Liver (tissue), 7 donors: ENCODE measurements at regions not wholly inside any gene's neighbourhood (a gene's known extent, or its start where the extent isn't known, plus 50 kb on each side); places are given as distances from the start of the nearest gene placed in this dataset.

ENCODE experiments used
- DNase-seq: peaks from one replicate; pipeline ENCODE4 v3.0.0-alpha.2; 2017; ENCODE audit warnings: low spot score
- H3K27ac ChIP-seq, 2 donors: one replicate each; pipeline ENCODE4 v1.7.0; 2013; ENCODE audit warnings: inconsistent platforms in 2 of 2, low read length in 2 of 2, control low read depth in 1 of 2, low read depth in 1 of 2, mild to moderate bottlenecking in 1 of 2
- H3K27me3 ChIP-seq, 4 donors: one replicate each; pipeline versions ENCODE4 v1.6.1 to v1.7.0; 2013; ENCODE audit warnings: low read length in 3 of 4, inconsistent platforms in 1 of 4, mild to moderate bottlenecking in 1 of 4, moderate library complexity in 1 of 4; ENCODE audit not compliant: control insufficient read depth in 4 of 4, insufficient read depth in 4 of 4
- H3K36me3 ChIP-seq, 4 donors: one replicate each; pipeline versions ENCODE4 v1.6.1 to v1.7.0; 2013; ENCODE audit warnings: low read length in 3 of 4, mild to moderate bottlenecking in 3 of 4, low read depth in 1 of 4, moderate library complexity in 1 of 4; ENCODE audit not compliant: control insufficient read depth in 4 of 4, insufficient read depth in 3 of 4
- H3K4me1 ChIP-seq, 4 donors: one replicate each; pipeline versions ENCODE4 v1.6.1 to v1.7.0; 2013; ENCODE audit warnings: low read length in 3 of 4, mild to moderate bottlenecking in 3 of 4, moderate library complexity in 1 of 4; ENCODE audit not compliant: control insufficient read depth in 4 of 4, insufficient read depth in 4 of 4
- H3K4me3 ChIP-seq, 3 donors: one replicate each; pipeline versions ENCODE4 v1.6.1 to v1.7.0; 2013; ENCODE audit warnings: low read length in 3 of 3, control low read depth in 1 of 3, low read depth in 1 of 3, mild to moderate bottlenecking in 1 of 3
- H3K9ac ChIP-seq, 2 donors: one replicate each; pipeline ENCODE4 v1.7.0; 2013; ENCODE audit warnings: low read length in 2 of 2, mild to moderate bottlenecking in 2 of 2, moderate library complexity in 2 of 2, control low read depth in 1 of 2, low read depth in 1 of 2
- H3K9me3 ChIP-seq, 4 donors: one replicate each; pipeline versions ENCODE4 v1.6.1 to v1.7.0; 2013; ENCODE audit warnings: low read length in 3 of 4; ENCODE audit not compliant: control insufficient read depth in 4 of 4
- FOXA1 ChIP-seq: IDR thresholded peaks from 2 replicates; pipeline ENCODE4 v1.6.1; 2016; ENCODE audit warnings: antibody characterized with exemption
- FOXA2 ChIP-seq: IDR thresholded peaks from 2 replicates; pipeline ENCODE4 v1.6.1; 2016; ENCODE audit warnings: antibody characterized with exemption
- GABPA ChIP-seq, 2 donors: IDR thresholded peaks in 1 of 2; conservative IDR thresholded peaks in 1 of 2; 2 replicates each; pipeline ENCODE4 v1.6.1; 2016; ENCODE audit warnings: antibody characterized with exemption in 2 of 2, mild to moderate bottlenecking in 1 of 2, moderate library complexity in 1 of 2
- HNF4A ChIP-seq, 2 donors: conservative IDR thresholded peaks; 2 replicates each; pipeline ENCODE4 v1.6.1; 2016; ENCODE audit warnings: antibody characterized with exemption in 2 of 2, mild to moderate bottlenecking in 2 of 2
- HNF4G ChIP-seq: IDR thresholded peaks from 2 replicates; pipeline ENCODE4 v1.6.1; 2016; ENCODE audit warnings: antibody characterized with exemption
- JUND ChIP-seq, 2 donors: IDR thresholded peaks; 2 replicates each; pipeline ENCODE4 v1.6.1; 2016; ENCODE audit warnings: antibody characterized with exemption in 2 of 2
- RAD21 ChIP-seq, 2 donors: IDR thresholded peaks; 2 replicates each; pipeline ENCODE4 v1.6.1; 2016; ENCODE audit warnings: antibody characterized with exemption in 2 of 2, mild to moderate bottlenecking in 2 of 2
- SP1 ChIP-seq: IDR thresholded peaks from 2 replicates; pipeline ENCODE4 v1.6.1; 2018; ENCODE audit warnings: antibody characterized with exemption, mild to moderate bottlenecking
- TAF1 ChIP-seq: conservative IDR thresholded peaks from 2 replicates; pipeline ENCODE4 v1.6.1; 2016; ENCODE audit warnings: antibody characterized with exemption, mild to moderate bottlenecking
- YY1 ChIP-seq: IDR thresholded peaks from 2 replicates; pipeline ENCODE4 v1.6.1; 2016; ENCODE audit warnings: antibody characterized with exemption, mild to moderate bottlenecking
- ZBTB33 ChIP-seq: IDR thresholded peaks from 2 replicates; pipeline ENCODE4 v1.6.1; 2016; ENCODE audit warnings: antibody characterized with exemption
- WGBS: extraction: QIAGEN DNeasy Blood & Tissue Kit; methylation state at CpG from one replicate; pipeline ENCODE4 v1.1.7; 2013; 5-methylcytosine and 5-hydroxymethylcytosine counted together
- TF ChIP-seq, protein P1 (sequence below): IDR thresholded peaks from 2 replicates; pipeline ENCODE4 v1.6.1; 2016; ENCODE audit warnings: antibody characterized with exemption
- donor health status: healthy.
- donor health status: healthy.
- donor health status: healthy.
- donor health status: healthy.

- Histone ChIP-seq H3K27ac (no peak overlapping the region), H3K36me3 (no peaks in the 10 kb centered on the region), H3K9me3 (peaks cover 0 to 15% (median 5%) of the 10 kb centered on the region in 4 donors), H3K27me3 (no peaks in the 10 kb centered on the region), H3K4me3 (no peak overlapping the region), H3K9ac (no peak overlapping the region), H3K4me1 (no peaks in the 10 kb centered on the region)
- TF ChIP-seq SP1 (no peak), JUND (IDR thresholded peaks at IDR 0.05) (peak in 1 of 2 donors; percentile 20)
- no peak for DNase-seq
- WGBS = 84% methylated on average over 9 of the region's 9 CpGs
Measured at GRCh38 chr15:56805466-56806147, 72.3 kb upstream of the ZNF280D start.

DNA sequence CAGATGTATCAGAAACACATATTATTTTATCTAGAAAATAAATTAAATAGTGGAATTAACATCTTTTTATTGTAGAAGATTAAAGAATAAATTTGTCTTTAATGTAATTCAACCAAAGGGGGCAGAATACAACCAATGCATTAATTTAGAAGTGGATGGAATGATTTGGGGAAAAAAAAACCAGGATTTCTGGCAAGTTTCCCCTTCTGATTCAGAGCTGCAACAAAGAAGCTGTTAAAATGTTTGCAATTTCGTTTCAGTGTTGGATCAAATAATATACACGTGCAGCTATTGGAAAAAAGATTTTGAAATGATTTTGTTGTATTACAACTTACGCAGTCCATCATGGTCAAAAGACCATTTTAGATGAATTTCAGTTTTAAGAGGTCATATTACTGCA lies 71.6 kb upstream of the ZNF280D start:
- Histone ChIP-seq H3K9me3 (peaks cover 0 to 15% (median 5%) of the 10 kb centered on the region in 4 donors), H3K27ac (no peak overlapping the region), H3K4me3 (no peak overlapping the region), H3K4me1 (no peaks in the 10 kb centered on the region), H3K36me3 (no peaks in the 10 kb centered on the region), H3K9ac (no peak overlapping the region), H3K27me3 (no peaks in the 10 kb centered on the region)
- no peak for TF ChIP-seq HNF4A (conservative IDR thresholded peaks at IDR 0.05)
- TF ChIP-seq TAF1 = no peak
- TF ChIP-seq FOXA2 = no peak
- no peak for DNase-seq
- 80% methylated on average over 3 of the region's 3 CpGs for WGBS

DNA sequence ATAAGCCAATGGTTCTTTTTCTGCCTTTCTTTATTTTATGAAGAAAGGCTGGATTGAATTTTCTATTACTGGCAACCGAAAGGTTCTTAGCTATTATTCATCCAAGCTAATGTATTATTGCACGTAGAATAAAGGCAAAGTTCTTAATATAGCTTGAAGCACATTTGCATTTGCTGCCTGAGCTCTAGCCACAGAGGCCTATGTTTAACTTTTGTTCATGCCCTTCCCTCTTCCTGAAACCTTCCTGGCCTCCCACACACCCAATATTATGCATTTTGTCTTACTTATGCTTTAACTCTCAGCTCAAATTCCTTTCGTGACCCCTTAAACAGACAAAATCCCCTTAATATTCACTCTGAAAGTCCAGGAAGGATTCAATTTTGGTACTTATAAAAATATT lies 71.0 kb upstream of the ZNF280D start:
- no peak overlapping the region for H3K9ac ChIP-seq
- H3K4me1 ChIP-seq = no peaks in the 10 kb centered on the region
- H3K27ac ChIP-seq = no peak overlapping the region
- no peaks in the 10 kb centered on the region for H3K27me3 ChIP-seq
- H3K9me3 ChIP-seq = peaks cover 0 to 15% (median 5%) of the 10 kb centered on the region in 4 donors
- no peak for DNase-seq
- H3K36me3 ChIP-seq = no peaks in the 10 kb centered on the region
- WGBS = 95% methylated on average over 3 of the region's 3 CpGs
- TF ChIP-seq YY1 (no peak), SP1 (no peak), FOXA2 (no peak), FOXA1 (no peak), ZBTB33 (no peak)
- no peak overlapping the region for H3K4me3 ChIP-seq

DNA sequence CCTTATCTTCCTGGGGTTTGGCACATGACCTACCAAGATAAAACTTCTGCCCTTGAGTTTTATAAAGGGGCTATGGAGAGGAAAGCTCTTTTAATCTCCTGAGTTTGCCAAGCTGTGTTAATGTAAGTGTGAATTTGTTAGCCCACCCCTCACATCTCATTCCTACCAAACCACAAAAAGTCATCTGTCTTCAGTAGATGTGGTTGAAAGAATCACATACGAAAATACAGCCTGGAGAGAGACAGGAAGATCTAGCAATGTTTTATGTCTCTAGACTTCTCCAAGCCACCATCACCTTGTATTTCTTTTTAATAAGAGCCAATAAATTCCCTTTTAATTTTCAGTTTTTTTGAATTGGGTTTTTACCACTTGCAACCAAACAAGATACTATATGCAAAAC lies 68.9 kb upstream of the ZNF280D start:
- Histone ChIP-seq H3K9me3 (no peaks in the 10 kb centered on the region), H3K4me1 (no peaks in the 10 kb centered on the region), H3K36me3 (no peaks in the 10 kb centered on the region), H3K4me3 (no peak overlapping the region), H3K27me3 (no peaks in the 10 kb centered on the region), H3K27ac (no peak overlapping the region), H3K9ac (no peak overlapping the region)
- no peak for TF ChIP-seq GABPA (IDR thresholded peaks at IDR 0.05 in 1 of 2, conservative IDR thresholded peaks at IDR 0.05 in 1 of 2)
- TF ChIP-seq, protein P1, sequence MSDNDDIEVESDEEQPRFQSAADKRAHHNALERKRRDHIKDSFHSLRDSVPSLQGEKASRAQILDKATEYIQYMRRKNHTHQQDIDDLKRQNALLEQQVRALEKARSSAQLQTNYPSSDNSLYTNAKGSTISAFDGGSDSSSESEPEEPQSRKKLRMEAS = no peak
- no peak for TF ChIP-seq SP1
- no peak for TF ChIP-seq HNF4G
- no peak for TF ChIP-seq RAD21 (IDR thresholded peaks at IDR 0.05)
- TF ChIP-seq FOXA2 = no peak
- no peak for TF ChIP-seq ZBTB33
- TF ChIP-seq JUND (IDR thresholded peaks at IDR 0.05) = no peak
- no peak for TF ChIP-seq HNF4A (conservative IDR thresholded peaks at IDR 0.05)
- no peak for TF ChIP-seq TAF1
- no peak for DNase-seq
- 92% methylated on average over 1 of the region's 1 CpG for WGBS
